Endothelial cell of hepatic sinusoid (primary cell): ENCODE measurements at regions not wholly inside any gene's neighbourhood (a gene's known extent, or its start where the extent isn't known, plus 50 kb on each side); places are given as distances from the start of the nearest gene placed in this dataset.

Source experiments
- in situ Hi-C: cut with HindIII; loops from 2 replicates; pipeline ENCODE4 v1.10.0; 2017; ENCODE audit warnings: low sequenced_read_pairs

DNA sequence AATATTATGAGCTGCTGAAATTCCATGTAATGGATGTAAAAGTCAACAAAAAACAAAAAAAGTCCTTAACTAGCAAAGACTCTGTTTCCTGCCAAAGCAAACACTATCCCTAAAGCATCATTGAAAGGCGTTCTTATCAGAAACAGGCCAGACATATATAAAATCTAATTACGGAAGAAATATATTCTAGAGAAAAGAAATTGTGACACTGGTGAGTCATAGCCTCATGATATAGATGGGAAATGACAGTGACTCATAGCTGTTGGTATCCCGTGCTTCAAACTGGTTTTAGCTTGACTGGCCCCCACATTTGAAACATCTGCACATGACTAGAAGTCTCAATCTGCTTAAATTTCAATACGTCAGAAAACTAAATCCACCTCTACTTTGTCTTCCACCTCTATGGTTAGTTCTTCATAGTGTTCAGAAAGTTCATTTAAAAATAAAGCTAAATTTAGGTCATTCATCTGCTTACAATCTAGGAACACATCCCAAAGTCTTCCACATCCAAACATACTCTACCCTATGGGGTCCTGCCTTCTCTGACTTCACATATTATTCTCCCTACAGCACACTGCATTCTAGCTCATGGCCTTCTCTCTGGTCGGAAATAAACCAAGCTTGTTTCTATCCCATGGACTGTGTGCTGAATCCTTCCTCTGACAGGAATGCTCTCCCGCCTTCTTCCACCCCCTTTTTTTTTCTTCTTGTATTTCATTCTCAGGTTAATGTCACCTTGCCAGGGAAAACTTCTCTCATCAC lies 456.3 kb upstream of the ARRDC4 start:
- in situ Hi-C loops = no loop called here

DNA sequence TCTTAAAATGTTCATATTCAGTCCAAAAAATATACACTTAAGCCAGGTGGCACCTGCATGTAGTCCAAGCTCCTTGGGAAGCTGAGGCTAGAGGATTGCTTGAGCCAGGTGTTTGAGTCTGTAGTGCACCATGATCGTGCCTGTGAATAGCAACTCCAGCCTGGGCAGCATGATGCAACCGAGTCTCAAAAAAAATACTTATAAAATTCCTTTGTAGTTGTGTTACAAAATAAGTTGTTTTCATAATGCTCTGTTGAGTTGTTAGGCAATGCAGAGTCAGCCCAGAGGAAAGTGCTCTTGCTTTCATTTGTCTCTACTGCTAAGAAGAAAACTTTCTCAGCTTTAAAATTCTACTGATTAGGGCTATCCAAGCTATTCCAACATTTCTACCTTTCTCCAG lies 442.8 kb upstream of the ARRDC4 start:
- in situ Hi-C loops = no loop called here

DNA sequence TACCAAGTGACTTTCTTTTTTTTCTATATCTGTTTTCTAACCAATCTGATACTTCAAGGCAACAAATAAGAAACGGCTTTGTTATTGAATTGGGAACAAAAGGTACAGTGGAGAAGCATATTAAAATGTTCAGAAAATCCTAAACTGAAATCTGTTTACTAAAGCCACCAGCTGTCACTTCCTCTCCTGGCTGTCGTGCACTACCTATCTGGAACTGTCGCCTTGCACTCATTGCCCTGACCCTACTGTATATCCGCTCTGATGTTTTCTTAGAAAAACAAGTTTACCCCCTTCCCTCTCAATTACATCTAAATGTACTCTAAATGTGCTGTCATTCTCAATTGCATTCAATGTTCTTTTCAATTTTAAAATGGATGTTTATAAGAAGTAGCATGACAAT lies 439.8 kb upstream of the ARRDC4 start:
- in situ Hi-C loops = no loop called here

DNA sequence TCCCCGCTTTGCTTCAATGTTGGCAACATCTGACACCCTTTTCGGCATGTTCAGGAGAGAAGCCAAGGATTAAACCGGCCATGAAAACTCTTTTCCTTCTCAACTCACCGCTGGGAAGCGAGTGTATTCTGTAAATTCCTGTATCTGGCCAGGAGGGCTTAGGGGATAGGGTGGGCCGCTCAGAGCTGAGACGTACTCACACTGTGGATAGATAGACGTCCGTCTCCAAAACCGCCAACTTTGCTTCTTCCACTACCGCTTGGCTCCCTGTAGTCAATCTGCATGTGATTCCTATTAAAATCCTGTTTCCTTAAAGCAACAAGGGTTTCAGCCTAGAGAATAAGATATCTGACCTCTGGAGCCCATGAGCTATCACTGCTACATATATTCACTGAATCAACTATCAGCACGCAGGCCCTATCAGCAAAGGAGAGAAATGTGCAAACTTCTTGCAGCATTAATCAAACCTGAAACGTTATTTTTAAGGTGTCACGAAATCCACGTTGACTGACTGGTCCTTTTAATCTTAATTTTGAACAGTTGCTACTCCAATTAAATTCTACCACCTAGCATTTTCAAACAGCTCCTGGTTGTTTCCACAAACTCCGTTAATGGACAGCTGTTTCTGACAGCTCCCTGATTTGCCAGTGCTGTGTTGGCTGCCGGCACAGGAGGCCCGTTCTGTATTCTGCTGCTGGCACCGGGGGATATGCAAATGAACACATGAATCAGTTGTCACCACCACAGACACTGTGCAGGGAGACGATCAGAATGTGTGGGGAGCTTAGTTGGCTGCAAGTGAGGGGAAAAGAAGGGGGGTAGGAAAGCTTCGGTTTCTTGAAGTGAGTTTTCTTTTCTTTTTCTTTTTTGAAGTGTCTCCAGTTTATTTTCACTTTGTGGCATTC lies 438.9 kb upstream of the ARRDC4 start:
- in situ Hi-C loops = no loop called here

DNA sequence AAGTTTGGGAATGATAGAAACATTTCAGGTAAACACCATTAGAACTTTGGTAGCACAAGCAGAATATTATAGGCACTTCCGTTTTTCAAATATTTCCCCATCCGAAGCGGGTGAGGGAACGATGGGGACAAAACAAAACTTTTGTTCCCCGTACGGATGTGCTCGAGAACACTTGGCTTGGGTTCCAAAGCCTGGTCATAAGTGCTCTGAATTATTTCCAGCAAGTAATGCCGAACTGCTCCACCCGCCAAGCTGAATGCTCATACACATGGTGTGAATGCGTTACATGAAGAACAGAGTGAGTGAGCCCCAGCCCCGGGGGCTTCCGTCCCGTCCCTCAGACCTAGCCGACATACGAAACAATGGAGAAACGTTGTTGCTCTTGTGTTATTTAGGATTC lies 438.2 kb upstream of the ARRDC4 start:
- in situ Hi-C loops = no loop called here

DNA sequence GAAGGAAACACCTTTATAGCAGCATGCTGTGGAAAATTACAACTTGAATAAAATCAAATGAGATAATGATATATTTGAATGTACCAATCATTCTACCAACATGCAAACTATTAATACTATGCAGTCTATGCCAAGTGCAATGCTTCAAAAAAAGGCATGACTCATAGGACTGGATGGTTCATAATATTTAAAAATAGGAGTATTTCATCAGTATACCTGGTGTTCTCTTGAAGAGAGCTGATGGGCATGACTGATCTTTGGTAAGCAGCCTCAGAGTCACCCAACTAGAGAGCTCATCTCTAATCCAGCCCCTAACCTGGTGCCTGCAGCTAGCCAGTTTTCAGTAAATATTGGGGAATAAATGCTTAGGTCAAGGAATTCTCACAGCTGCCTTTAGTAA lies 434.7 kb upstream of the ARRDC4 start:
- in situ Hi-C loops = no loop called here

DNA sequence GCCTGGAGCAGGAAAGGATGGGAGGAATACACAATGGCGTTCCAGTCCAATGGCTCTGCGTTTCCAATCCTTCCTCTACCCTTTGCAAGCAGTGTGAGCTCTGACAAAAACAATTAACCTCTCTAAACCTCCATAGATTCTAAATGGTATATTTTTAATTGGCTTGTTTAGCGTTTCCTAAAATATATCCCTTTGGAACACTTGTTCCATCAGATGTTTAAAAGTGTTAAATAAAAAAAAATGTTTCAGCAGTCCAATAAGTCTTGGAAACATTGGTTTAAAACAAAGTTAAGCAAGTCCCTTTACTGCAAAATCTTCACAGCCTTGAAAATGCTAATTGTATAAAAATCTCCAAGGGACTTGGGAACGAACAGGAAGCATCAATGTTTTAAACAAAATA lies 432.3 kb upstream of the ARRDC4 start:
- in situ Hi-C loops = no loop called here

DNA sequence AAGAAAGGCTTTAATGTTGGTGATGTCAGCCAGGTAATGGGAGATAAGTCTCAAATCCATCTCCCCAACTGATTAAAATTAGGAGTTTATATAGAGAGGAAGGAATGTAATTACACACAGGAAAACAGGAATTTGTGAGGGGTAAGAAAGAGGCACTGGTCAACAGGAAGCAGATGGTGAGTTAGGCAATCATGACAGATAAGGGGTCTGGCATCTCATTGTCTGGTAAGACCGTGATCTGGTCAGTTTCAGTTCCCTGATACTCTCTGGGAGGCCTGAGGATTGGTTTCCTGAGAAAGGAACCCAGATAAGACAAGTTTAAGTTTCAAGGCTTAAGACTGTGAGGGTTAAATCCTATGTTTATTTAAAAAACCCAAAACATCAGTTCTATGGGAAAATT lies 414.7 kb upstream of the ARRDC4 start:
- in situ Hi-C loops = no loop called here

DNA sequence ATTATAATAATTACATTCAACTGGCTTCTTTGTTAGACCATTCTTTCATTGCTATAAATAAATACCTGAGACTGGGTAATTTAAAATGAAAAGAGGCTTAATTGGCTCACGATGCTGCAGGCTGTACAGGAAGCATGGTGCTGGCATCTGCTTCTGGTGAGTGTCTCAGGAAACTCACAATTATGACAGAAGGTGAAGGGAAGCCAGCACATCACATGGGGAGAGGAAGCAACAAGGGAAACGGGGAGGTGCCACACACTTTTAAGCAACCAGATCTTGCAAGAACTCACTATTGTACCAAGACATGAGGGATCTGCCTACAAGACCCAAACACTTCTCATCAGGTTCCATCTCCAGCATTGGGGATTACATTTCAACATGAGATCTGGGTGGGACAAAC lies 413.1 kb upstream of the ARRDC4 start:
- in situ Hi-C loops = no loop called here

DNA sequence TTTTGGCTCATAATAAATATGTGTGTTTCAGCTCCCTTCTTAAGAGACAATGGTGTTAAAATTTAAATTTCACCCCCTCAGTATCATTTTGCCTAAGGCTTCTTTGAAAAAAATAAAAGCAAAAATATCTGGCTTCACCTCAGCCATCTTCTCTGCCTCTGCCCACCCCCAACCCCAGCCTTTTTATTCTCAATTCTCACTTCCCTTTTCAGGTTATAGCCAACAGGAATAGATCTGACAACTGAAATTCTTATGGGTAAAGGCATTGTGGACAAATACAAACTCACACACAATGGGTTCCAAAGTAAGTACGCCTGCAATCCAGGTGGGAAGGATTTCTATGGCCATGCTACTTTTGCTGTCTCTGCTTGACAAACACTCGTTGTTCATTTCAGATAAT lies 399.0 kb upstream of the ARRDC4 start:
- in situ Hi-C loops = no loop called here

DNA sequence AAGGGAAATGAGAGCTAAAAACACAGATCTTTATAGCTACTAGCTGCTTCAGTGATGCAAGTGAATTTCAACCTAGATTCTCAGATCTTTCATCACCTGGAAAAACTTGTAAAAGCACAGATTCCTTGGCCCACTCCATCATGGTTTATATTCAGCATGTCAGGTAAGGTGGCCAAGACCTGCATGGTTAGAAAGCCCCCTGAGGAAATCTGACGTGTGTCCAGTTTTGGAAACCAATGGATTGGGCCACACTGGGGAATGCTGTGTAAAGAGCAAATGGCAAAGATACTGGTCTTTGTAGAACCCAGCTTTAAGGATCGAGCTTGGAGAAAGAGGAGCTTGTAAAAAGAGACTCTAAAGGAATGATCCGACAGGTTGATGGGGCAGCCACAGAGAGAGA lies 397.0 kb upstream of the ARRDC4 start:
- in situ Hi-C loops = no loop called here

DNA sequence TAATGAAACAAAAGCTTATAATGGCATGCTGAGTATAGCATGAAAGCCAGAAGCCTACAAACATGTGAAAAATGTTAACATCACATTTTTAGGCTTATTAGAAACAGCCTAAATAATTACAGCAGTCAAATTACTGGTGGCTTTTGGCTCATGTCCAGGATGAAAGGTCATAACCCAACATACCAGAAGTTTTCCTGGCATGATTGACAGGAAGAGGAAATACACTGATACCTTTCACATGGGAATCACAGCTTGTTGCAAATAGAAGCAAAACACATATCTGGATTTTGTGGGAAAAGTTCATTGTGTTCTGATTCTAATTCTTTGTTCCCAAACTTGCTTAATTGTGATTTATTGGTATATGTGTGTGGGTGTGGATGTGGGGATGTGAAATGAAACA lies 393.5 kb upstream of the ARRDC4 start:
- in situ Hi-C loops = no loop called here

DNA sequence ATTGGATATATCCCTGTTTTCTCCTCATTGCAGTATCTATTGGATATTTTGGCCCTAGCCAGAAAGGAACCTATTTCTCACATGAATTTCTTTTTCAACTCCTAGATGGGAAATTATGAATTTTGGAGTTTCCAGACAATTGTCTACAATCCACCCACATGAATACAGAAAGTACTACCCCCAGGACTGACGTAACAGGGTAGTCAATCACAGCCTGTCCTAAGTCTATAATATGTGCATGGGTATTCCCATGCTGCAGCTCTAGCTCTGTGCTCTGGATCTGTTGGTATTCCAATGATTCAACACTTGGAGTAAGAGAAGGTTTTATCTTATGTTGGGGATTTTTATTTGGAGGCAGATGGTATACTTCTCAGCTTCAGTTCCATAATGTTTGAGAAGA lies 393.1 kb upstream of the ARRDC4 start:
- in situ Hi-C loops = no loop called here

DNA sequence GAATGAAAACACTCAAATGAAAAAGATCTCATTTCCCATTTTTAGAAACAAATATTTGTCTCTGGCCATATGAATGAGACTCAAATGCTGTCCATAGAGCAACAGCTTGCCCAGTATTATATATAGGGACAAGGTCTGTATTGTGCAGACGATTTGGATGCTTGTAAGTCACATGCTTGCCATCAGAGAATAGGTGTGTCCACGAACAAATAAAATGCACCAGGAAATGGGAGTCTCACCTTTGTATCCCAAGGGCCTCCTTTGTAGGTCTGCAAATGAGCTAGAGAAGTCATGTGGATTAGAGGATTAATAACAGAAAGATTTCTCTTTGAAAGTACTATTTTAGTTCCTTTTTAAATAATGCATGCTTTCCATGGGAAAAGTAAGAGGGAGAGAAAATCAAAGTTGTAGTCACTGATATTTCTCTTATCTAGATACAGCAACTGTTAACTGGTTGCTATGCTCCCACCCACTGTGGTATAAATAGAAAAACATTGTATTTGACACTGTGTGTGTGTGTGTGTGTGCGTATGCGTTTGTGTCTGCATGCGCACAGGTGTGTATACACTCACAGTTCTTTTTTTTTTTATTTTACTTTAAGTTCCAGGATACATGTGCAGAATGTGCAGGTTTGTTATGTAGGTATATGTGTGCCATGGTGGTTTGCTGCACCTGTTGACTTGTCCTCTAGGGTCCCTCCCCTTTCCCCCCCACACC lies 383.4 kb upstream of the ARRDC4 start:
- in situ Hi-C loops = no loop called here

DNA sequence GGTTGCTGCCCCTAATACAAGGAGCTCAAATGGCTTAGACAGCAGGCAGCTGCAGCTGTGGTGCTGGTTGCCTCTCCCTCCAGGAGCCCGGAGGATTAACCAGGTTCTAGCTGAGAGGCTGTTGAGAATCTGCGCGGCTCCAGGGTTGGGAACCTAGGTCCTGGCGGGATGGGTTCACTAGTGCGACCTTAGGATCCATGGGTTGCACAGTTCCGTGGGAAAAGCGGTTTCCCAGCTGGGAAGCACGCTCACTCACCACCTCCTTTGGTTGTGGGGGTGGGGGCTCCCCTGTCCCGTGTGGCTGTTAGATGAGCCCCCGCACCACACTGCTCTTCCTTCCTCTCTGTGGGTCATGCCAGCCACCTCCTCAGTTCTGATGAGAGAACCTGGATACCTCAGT lies 375.1 kb upstream of the ARRDC4 start:
- in situ Hi-C loops = no loop called here

DNA sequence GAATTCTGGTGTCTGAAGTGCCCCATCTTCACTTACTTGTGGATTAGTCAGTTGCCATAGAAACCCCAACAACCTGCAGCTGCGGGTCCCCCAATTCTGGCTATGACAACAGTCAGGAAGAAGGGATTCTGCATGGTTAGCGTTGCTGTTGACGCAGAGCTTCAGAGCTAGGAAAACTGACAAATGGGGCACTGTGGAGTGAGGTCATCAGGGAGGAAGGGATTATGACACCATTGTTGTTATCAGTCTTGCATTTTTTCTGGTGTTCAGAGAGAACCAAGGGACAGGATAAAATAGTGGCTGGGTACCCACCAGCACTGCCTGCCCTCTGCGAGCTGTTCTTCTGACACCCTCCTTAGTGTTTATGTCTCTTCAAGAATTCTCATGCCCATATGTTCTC lies 367.7 kb upstream of the ARRDC4 start:
- in situ Hi-C loops = no loop called here

DNA sequence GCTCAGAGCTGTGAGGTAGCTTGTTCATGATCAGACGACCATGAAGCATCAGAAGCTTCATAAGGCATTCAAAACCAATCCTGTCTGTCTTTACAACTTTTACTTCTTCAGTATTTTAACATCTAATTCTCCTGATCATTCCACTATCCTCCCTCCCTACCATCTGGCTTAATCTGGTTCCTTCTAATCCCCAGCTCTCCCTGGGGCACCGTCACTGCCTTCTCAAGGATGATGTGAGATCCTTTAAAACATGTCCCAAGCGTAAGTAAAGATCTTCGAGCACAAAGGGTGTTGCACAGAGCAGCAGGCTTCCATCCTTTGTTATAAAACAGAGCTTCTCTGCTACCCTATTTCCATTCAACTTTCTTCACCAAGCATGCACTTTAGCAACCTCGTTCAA lies 362.7 kb upstream of the ARRDC4 start:
- in situ Hi-C loops = loop anchor here (5.0 kb wide), 1 partner anchor 50 kb away; no protein-coding TSS in a partner anchor

DNA sequence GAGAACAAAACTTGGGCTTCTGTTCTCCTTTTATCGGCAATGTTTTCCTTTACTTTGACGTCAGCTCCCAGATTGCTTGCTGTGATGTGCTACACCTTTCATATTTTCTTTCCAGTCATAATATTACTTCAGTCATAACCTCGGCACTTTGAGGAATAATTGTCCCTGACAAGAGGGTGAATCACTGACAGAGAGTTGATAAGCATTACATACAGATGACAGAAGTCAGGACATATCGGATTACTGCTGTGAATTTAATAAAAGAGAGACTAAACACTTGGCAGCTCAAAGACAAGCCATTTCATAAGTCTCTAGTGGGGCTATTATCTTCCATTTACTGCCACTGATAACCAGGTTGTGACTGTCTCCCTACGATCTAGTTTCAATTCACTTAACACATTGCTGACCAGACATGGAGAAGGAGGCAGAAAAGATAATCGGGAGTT lies 362.1 kb upstream of the ARRDC4 start:
- in situ Hi-C loops = loop anchor here (5.0 kb wide), 1 partner anchor 49 kb away; no protein-coding TSS in a partner anchor

DNA sequence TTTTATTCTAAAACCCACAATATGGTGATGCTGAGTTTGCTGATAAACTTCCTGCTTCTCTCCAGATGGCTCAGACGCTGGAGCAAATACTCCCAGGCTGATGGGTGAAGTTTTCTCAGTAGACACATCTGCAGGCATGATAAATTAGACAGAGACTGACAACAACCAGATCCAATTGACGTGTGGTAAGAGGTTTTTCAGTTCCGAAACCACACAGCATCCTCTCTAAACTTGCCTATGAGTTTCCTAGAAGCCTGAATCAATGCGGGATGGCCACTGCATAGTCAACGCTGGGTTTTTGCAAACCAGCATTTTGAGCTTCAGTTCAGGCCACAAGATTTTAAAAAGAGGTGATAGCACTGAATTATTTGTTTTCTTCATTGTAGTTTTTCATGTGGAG lies 360.3 kb upstream of the ARRDC4 start:
- in situ Hi-C loops = no loop called here

DNA sequence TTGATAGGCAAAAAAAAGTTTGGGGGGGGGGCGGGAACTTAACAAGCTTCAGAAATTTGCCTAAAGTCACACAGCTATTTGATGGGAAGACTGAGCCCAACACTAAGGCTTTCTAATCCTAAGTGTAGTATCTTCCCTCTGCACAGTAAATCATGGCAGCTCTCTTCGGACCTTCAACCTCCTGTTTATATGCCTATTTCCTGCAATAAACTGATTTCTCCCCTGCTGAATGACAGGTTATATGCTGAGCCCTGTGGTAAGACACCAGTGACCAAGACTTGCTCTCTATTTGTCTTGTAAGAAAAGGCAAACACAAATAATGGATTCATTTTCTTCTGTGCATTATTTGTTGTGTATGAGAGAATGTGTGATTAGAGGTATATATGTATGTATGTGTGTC lies 355.8 kb upstream of the ARRDC4 start:
- in situ Hi-C loops = no loop called here

DNA sequence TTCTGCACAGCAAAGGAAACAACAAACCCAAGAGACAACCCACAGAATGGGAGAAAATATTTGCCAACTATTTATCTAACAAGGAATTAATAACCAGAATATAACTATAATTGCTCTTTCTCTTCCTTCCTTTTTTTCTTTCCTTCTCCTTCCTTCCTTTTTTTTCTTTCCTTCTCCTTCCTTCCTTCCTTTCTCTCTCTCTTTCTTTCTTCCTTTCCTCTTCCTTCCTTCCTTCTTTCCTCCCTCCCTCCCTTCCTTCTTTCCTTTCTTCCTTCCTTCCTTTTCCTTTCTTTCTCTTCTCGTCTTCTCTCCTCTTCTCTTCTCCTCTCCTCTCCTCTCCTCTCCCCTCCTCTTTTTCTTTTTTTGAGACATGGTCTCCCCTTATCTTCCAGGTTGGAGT lies 345.4 kb upstream of the ARRDC4 start:
- in situ Hi-C loops = no loop called here
